ENCODE measurements at regions not wholly inside any gene's neighbourhood (a gene's known extent, or its start where the extent isn't known, plus 50 kb on each side); places are given as distances from the start of the nearest gene placed in this dataset.
A peak's percentile ranks its signal among the peaks of the same experiment; 100 is the strongest.

- no peak overlapping the region for H3K4me2 ChIP-seq (ENCODE audit: low read depth, low read length)
Observed at GRCh38 chr3:178456621-178457285, 79.5 kb upstream of the KCNMB2 start.

GRCh38 chr3:178457511-178457910 lies 78.7 kb upstream of the KCNMB2 start:
- Histone ChIP-seq H3K27me3 (replicated peaks; ENCODE audit: insufficient read depth, low read length) (no peaks in the 10 kb centered on the region), H4K20me1 (ENCODE audit: insufficient read depth, low read length) (no peaks in the 10 kb centered on the region), H3K79me2 (ENCODE audit: low read length) (no peaks in the 10 kb centered on the region), H3K27ac (ENCODE audit: low read length) (no peak overlapping the region), H3K4me2 (ENCODE audit: low read depth, low read length) (no peak overlapping the region), H2AFZ (ENCODE audit: low read length) (no peak overlapping the region), H3K36me3 (replicated peaks; ENCODE audit: insufficient read depth, low read length) (no peaks in the 10 kb centered on the region), H3K9me3 (replicated peaks; ENCODE audit: insufficient read depth, low read length) (no peaks in the 10 kb centered on the region), H3K4me3 (ENCODE audit: low read length) (no peak overlapping the region), H3F3A (ENCODE audit: insufficient read depth, low read length) (no peaks in the 10 kb centered on the region), H3K4me1 (ENCODE audit: low read length) (no peaks in the 10 kb centered on the region), H3K9me2 (replicated peaks; ENCODE audit: insufficient read depth, low read length) (no peaks in the 10 kb centered on the region), H3K9ac (ENCODE audit: low read length) (no peak overlapping the region)
- TF ChIP-seq EZH2 (optimal IDR thresholded peaks at IDR 0.05; ENCODE audit: low read depth, low read length) (no peak), EZH2phosphoT487 (IDR thresholded peaks at IDR 0.05; ENCODE audit: low read length) (no peak), CTCF (IDR thresholded peaks at IDR 0.05; ENCODE audit: low read length) (no peak)
- DNase-seq: no peak

More at GRCh38 chr3:178456621-178457285, 79.5 kb upstream of the KCNMB2 start:
- H3K4me3 ChIP-seq (ENCODE audit: low read length): no peak overlapping the region
- no peaks in the 10 kb centered on the region for H3K27me3 ChIP-seq (replicated peaks; ENCODE audit: insufficient read depth, low read length)
- no peaks in the 10 kb centered on the region for H3K4me1 ChIP-seq (ENCODE audit: low read length)
- TF ChIP-seq EZH2phosphoT487 (IDR thresholded peaks at IDR 0.05; ENCODE audit: low read length) (no peak), CTCF (IDR thresholded peaks at IDR 0.05; ENCODE audit: low read length) (no peak), EZH2 (optimal IDR thresholded peaks at IDR 0.05; ENCODE audit: low read depth, low read length) (no peak)
- DNase-seq: no peak
- H2AFZ ChIP-seq (ENCODE audit: low read length): peak overlapping the region; percentile 5; the same call in 1 of the 2 replicates
- H3F3A ChIP-seq (ENCODE audit: insufficient read depth, low read length): no peaks in the 10 kb centered on the region
- no peaks in the 10 kb centered on the region for H3K79me2 ChIP-seq (ENCODE audit: low read length)
- H3K9me2 ChIP-seq (replicated peaks; ENCODE audit: insufficient read depth, low read length): no peaks in the 10 kb centered on the region
- no peak overlapping the region for H3K27ac ChIP-seq (ENCODE audit: low read length)
- H4K20me1 ChIP-seq (ENCODE audit: insufficient read depth, low read length): no peaks in the 10 kb centered on the region
- no peak overlapping the region for H3K9ac ChIP-seq (ENCODE audit: low read length)
- H3K9me3 ChIP-seq (replicated peaks; ENCODE audit: insufficient read depth, low read length): no peaks in the 10 kb centered on the region
- H3K36me3 ChIP-seq (replicated peaks; ENCODE audit: insufficient read depth, low read length): no peaks in the 10 kb centered on the region

- Histone ChIP-seq H3K27ac (ENCODE audit: low read length) (no peak overlapping the region), H3K9ac (ENCODE audit: low read length) (no peak overlapping the region), H3K9me3 (replicated peaks; ENCODE audit: insufficient read depth, low read length) (no peaks in the 10 kb centered on the region), H3K36me3 (replicated peaks; ENCODE audit: insufficient read depth, low read length) (no peaks in the 10 kb centered on the region), H3K4me1 (ENCODE audit: low read length) (no peaks in the 10 kb centered on the region), H3K4me3 (ENCODE audit: low read length) (no peak overlapping the region), H3F3A (ENCODE audit: insufficient read depth, low read length) (no peaks in the 10 kb centered on the region), H3K4me2 (ENCODE audit: low read depth, low read length) (no peak overlapping the region), H4K20me1 (ENCODE audit: insufficient read depth, low read length) (no peaks in the 10 kb centered on the region), H3K79me2 (ENCODE audit: low read length) (no peaks in the 10 kb centered on the region), H2AFZ (ENCODE audit: low read length) (no peak overlapping the region), H3K27me3 (replicated peaks; ENCODE audit: insufficient read depth, low read length) (no peaks in the 10 kb centered on the region), H3K9me2 (replicated peaks; ENCODE audit: insufficient read depth, low read length) (no peaks in the 10 kb centered on the region)
- no peak for DNase-seq
- no peak for TF ChIP-seq EZH2phosphoT487 (IDR thresholded peaks at IDR 0.05; ENCODE audit: low read length)
- no peak for TF ChIP-seq EZH2 (optimal IDR thresholded peaks at IDR 0.05; ENCODE audit: low read depth, low read length)
- TF ChIP-seq CTCF (IDR thresholded peaks at IDR 0.05; ENCODE audit: low read length): no peak
Observed at GRCh38 chr3:178458313-178459037, 77.8 kb upstream of the KCNMB2 start.

Data from MM.1S (cell line).